LNCaP clone FGC (cell line): ENCODE measurements at regions not wholly inside any gene's neighbourhood (a gene's known extent, or its start where the extent isn't known, plus 50 kb on each side); places are given as distances from the start of the nearest gene placed in this dataset.
"Not testable (repeated sequence)": the region's sequence is repeated elsewhere in the genome, so short reads cannot be mapped to it uniquely, and the experiment has no call there.

Experiments
- DNase-seq: peaks from one replicate; pipeline ENCODE4 v3.0.0-alpha.2; 2011; ENCODE audit warnings: low read depth
- H3K4me3 ChIP-seq: 2 replicates; pipeline ENCODE4 v1.5.1; 2011; ENCODE audit warnings: mild to moderate bottlenecking, low read depth, low read length, control low read depth
- CTCF ChIP-seq: IDR thresholded peaks from 2 replicates; pipeline ENCODE4 v1.5.1; 2012; ENCODE audit warnings: mild to moderate bottlenecking; ENCODE audit not compliant: control insufficient read depth, insufficient read depth; ENCODE audit errors: extremely low read depth

GRCh38 chr22:25396615-25397200 is 167.8 kb upstream of the GRK3 start:
- H3K4me3 ChIP-seq: no peak overlapping the region
- DNase-seq: no peak
- TF ChIP-seq CTCF: no peak

GRCh38 chr22:25397616-25398015 is 166.9 kb upstream of the GRK3 start:
- H3K4me3 ChIP-seq: no peak overlapping the region
- DNase-seq: no peak
- no peak for TF ChIP-seq CTCF

- not testable (repeated sequence) for DNase-seq, H3K4me3 ChIP-seq
Measured at GRCh38 chr22:25398591-25399062, 165.8 kb upstream of the GRK3 start.

- no peak for DNase-seq
- TF ChIP-seq CTCF: no peak
- H3K4me3 ChIP-seq: no peak overlapping the region
Measured at GRCh38 chr22:25399649-25400151, 164.8 kb upstream of the GRK3 start.

GRCh38 chr22:25402160-25402500 is 162.3 kb upstream of the GRK3 start:
- DNase-seq: no peak
- TF ChIP-seq CTCF: no peak
- H3K4me3 ChIP-seq: peak overlapping the region; percentile 73

GRCh38 chr22:25402501-25403283 is 161.8 kb upstream of the GRK3 start:
- H3K4me3 ChIP-seq: peak overlapping the region; percentile 73
- DNase-seq: no peak

GRCh38 chr22:25403284-25403810 is 161.1 kb upstream of the GRK3 start:
- no peak for TF ChIP-seq CTCF
- DNase-seq: no peak
- peak overlapping the region; percentile 73 for H3K4me3 ChIP-seq

More at GRCh38 chr22:25402501-25403283, 161.8 kb upstream of the GRK3 start:
- no peak for TF ChIP-seq CTCF
